GM10266 (cell line): ENCODE measurements at regions not wholly inside any gene's neighbourhood (a gene's known extent, or its start where the extent isn't known, plus 50 kb on each side); places are given as distances from the start of the nearest gene placed in this dataset.

Source experiments
- DNase-seq: peaks from one replicate; pipeline ENCODE4 v3.0.0; 2012; ENCODE audit errors: extremely low spot score
- TF ChIP-seq, protein P1 (sequence below): IDR thresholded peaks from 2 replicates; pipeline ENCODE4 v1.5.1; 2012; ENCODE audit warnings: mild to moderate bottlenecking, low read depth; ENCODE audit not compliant: control insufficient read depth, insufficient read depth; ENCODE audit errors: missing control alignments

DNA sequence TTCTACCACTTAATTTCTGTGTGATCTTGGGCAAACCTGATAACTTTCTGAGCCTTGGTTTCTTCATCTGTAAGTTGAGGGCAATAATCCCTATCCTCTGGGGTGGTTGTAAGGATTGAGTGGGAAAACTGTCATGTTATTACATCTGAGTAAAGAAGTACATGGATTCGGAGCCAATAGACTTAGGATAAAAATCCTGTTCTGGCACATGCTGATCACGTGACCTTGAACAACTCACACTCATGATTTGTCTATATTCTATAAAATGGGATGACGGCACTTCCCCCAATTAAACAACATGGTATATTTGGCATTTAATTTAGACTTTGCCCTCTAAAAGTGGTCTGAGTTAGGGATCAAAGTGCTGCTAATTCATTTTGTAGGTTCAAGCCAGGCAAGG, 315.5 kb downstream of the PLPP3 start:
- TF ChIP-seq, protein P1, sequence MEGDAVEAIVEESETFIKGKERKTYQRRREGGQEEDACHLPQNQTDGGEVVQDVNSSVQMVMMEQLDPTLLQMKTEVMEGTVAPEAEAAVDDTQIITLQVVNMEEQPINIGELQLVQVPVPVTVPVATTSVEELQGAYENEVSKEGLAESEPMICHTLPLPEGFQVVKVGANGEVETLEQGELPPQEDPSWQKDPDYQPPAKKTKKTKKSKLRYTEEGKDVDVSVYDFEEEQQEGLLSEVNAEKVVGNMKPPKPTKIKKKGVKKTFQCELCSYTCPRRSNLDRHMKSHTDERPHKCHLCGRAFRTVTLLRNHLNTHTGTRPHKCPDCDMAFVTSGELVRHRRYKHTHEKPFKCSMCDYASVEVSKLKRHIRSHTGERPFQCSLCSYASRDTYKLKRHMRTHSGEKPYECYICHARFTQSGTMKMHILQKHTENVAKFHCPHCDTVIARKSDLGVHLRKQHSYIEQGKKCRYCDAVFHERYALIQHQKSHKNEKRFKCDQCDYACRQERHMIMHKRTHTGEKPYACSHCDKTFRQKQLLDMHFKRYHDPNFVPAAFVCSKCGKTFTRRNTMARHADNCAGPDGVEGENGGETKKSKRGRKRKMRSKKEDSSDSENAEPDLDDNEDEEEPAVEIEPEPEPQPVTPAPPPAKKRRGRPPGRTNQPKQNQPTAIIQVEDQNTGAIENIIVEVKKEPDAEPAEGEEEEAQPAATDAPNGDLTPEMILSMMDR = no peak

DNA sequence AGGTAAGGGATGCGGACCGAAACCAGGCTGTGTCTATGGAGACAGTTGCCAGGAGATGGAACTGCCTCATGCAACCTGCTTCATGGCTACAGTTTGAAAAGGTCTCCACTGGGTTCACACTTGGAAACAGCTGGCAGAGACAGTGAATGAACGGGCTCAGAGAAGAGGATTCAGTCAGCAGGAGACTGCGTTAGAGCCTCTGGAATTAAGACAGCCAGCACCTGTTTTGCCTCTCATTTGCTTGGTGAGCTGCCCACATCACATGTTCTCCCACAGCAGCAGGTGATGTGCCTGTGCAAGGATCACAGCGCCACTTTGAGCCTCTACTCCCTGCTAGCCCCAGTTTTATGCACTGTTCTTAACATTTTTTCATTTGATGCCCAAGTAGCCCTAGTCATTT, 321.0 kb downstream of the PLPP3 start:
- TF ChIP-seq, protein P1 = no peak

More for the DNA sequence above, 315.5 kb downstream of the PLPP3 start:
- DNase-seq = no peak

DNA sequence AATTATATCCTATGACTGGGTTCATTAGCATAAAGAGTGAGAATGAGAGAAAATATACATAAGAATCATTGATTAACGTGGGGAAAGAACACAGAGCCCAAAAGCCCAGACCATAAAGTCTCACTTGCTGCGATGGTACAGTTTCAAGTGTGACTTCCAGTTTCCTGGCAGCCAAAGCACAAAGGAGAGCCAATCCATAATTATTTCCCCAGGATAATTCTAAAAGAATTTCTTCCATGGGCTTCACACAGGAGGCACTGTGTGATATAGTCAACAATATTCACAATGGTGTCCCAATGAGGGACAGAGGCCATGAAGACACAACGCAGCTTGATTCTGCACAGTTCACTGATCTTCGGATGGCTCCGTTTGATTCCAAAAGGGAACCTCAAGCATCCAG, 321.6 kb downstream of the PLPP3 start:
- no peak for DNase-seq
- TF ChIP-seq, protein P1 = no peak

More for the DNA sequence above, 321.0 kb downstream of the PLPP3 start:
- no peak for DNase-seq

DNA sequence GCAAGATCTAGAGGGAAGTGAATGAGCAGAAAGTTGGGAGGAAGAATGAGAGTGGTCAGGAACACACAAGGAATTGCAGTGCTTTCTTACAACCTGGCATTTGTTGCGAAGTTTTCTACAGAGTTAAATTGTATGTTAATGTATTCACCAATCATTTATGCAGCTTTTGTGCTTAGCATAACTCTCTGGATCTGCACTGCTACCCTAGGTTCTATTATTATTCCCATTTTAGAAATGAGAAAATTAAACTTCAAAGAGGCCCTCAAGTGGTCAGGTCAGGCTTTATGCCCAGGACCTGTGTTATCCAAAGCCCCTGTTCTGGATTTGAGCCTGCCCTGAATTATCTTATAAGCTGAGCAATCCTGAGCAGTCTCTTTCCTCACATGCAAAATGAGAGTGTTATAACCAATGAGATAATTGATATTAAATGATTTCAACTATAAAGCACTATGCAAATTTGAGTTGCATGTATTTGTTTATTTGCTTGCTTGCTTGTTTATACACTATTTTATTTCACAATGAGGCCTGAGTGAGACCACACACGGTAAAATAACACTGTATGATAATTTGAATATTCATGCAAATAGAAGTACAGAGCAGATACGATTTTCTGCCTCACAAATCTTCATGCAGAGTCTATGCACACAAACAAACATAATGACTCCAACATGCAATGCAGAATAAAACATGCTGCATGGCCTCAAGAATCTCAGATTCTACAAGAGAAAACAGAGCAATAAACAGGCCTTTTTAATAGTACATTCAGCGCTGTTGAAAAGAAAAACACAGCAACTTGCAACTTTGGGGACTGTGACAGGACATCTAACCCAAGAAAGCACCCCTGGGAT, 323.0 kb downstream of the PLPP3 start:
- TF ChIP-seq, protein P1 = no peak
- no peak for DNase-seq

DNA sequence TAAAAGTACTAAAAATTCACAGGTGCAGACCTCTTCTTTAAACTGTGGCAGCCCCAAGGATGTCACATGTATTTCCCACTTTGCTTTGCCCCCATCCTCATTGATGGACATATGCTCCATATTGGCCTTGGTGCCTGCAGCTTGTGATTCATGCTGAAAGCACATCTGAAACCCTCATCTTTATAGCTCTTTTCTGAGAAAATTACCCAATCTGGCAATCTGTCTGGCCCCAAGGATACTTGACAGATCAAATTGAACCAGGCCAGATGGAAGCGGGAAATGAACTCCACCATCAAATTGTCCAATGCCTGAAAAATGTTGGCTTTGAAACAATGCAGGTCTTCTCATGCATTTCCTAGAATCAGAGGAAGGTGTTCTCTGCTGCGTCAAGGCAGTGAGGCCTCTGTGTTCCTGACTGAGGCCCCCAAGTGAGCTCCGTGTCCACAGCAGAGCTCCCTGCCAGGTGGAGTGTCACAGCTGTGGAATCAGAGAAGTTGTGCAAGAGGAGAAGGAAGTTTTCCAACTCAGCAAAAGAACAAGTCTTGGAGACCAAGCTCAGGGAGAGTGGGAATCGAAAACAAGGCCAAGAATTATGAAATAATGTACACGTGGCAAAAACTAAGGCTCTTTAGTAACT, 323.7 kb downstream of the PLPP3 start:
- TF ChIP-seq, protein P1 = no peak
- no peak for DNase-seq

DNA sequence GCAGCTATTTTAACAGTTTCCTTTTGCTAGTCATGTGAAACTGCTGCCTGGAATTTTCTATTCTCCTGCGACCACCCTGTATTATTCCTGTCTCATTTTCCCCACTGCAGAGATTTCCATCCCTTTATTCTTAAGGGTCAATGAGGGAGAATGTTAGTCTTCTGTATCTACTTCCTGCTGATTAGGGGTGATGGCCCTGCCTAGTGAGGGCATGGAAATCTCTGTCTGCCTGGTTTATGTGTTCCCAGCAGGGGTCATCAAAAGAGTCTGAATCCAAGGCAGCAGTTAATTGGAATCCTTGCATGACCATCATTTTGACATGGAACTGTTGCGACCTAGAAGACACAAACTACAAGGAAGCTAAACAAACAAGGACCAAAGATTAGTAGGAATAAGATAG, 325.2 kb downstream of the PLPP3 start:
- DNase-seq = no peak
- TF ChIP-seq, protein P1 = no peak

DNA sequence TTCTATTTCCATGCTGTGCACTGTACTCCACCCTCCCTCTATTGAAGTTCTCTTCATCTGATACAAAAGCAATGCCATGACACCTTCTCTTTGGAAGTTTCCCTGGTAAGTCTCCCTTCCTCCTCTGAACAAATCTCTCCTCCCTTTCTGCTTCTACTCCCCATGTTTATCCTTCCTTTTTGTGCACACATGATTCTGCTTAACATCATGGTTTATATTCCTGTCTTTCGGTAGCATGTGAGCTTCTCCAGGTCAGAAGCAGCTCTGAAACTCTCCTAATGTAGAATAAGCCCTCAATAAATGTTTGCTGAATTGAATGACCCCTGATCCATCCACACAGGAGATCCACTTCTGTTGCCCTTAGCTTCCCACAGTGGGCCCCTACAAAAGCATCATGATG, 328.6 kb downstream of the PLPP3 start:
- TF ChIP-seq, protein P1 = no peak
- DNase-seq = no peak
